Kidney epithelial cell (primary cell): ENCODE measurements at regions not wholly inside any gene's neighbourhood (a gene's known extent, or its start where the extent isn't known, plus 50 kb on each side); places are given as distances from the start of the nearest gene placed in this dataset.

Experiments used
- DNase-seq: peaks from one replicate; pipeline ENCODE4 v3.0.0-alpha.2; 2010; ENCODE audit warnings: low read depth
- H3K27me3 ChIP-seq: 2 replicates; pipeline ENCODE4 v1.6.0; 2011; ENCODE audit warnings: low read length; ENCODE audit not compliant: control insufficient read depth, insufficient read depth
- H3K36me3 ChIP-seq: 2 replicates; pipeline ENCODE4 v1.5.1; 2011; ENCODE audit warnings: low read length; ENCODE audit not compliant: control insufficient read depth, insufficient read depth
- H3K4me3 ChIP-seq: 2 replicates; pipeline ENCODE4 v1.5.1; 2011; ENCODE audit warnings: low read depth, mild to moderate bottlenecking, control low read depth, low read length
- TF ChIP-seq, protein P1 (sequence below): IDR thresholded peaks from 2 replicates; pipeline ENCODE4 v1.5.1; 2011; ENCODE audit warnings: mild to moderate bottlenecking, moderate library complexity, low read length, control low read depth, inconsistent platforms; ENCODE audit not compliant: insufficient read depth, poor library complexity, severe bottlenecking

DNA sequence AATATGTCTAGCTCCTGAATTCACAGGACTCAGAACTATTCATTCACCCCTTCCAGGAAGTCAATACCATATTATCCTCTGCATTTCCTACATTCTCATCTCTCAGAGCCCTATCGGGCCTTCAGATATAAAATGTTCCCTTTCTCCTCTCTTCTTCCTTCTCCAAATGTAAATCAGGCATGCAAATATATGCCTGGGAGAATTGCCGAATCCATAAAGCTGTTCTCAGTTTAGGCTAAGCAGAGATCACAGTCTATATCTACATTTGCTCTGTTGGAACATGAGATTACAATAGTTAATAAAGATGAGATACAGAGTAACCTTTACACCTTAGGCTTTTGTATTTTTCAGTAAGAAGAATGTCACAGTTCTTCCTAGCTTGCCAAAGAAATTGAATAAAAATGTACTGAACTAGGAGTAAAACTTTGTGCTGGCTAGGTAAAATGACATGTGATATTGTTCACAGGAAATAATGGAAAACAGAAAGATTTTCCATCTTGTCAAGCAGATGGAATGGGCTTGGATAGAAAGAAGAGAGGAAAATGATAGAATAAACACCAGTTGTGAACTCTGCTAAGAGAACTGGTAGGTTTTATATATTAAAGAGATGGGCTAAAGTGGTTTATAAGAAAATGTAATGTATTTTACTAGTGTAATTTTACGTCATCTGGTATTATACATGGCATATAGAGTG is 161.5 kb downstream of the NRIP1 start:
- Histone ChIP-seq H3K27me3 (no peaks in the 10 kb centered on the region), H3K4me3 (no peak overlapping the region), H3K36me3 (no peaks in the 10 kb centered on the region)
- DNase-seq: no peak
- TF ChIP-seq, protein P1, sequence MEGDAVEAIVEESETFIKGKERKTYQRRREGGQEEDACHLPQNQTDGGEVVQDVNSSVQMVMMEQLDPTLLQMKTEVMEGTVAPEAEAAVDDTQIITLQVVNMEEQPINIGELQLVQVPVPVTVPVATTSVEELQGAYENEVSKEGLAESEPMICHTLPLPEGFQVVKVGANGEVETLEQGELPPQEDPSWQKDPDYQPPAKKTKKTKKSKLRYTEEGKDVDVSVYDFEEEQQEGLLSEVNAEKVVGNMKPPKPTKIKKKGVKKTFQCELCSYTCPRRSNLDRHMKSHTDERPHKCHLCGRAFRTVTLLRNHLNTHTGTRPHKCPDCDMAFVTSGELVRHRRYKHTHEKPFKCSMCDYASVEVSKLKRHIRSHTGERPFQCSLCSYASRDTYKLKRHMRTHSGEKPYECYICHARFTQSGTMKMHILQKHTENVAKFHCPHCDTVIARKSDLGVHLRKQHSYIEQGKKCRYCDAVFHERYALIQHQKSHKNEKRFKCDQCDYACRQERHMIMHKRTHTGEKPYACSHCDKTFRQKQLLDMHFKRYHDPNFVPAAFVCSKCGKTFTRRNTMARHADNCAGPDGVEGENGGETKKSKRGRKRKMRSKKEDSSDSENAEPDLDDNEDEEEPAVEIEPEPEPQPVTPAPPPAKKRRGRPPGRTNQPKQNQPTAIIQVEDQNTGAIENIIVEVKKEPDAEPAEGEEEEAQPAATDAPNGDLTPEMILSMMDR: no peak

DNA sequence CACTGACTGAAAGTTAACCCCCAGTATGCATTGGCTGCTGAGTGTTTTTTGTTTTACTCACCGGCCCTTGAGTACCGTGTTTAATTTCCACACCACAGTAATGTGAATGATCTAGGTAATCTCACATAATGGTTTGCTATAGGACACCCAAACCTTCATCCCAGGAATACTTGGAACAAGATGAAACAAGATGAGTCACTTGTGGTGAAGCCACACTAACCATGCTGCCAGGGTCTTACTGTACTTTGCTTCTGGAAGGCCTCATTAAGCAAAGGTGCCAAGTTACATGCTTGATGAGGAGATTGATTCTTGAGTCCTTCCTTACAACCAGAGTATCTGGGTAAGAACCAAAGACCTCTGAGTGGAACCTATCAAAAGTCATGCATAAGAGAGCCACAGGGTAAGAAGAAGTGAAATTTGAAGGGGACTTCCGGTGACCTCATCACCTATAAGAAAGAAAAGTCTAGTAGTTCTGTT is 163.3 kb downstream of the NRIP1 start:
- Histone ChIP-seq H3K36me3 (no peaks in the 10 kb centered on the region), H3K4me3 (no peak overlapping the region), H3K27me3 (no peaks in the 10 kb centered on the region)
- TF ChIP-seq, protein P1: no peak
- DNase-seq: peak; percentile 98

DNA sequence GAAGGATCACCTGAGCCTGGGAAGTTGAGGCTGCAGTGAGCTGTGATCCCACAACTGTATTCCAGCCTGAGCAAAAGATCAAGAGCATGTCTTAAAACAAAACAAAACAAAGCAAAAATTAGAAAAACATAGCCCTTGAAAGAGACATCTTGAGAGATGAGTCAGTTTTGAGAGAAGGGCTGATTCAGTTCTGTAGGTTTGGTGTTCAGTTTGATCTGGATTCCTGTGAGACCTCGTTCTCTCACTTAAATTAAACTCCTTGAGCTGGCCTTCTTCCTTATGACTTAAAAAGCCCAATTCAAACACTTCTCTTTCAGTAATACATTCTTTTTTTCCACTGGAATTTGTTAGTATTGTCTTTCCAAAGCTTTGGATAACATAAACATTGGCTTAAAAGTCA is 164.2 kb downstream of the NRIP1 start:
- Histone ChIP-seq H3K27me3 (no peaks in the 10 kb centered on the region), H3K4me3 (no peak overlapping the region), H3K36me3 (no peaks in the 10 kb centered on the region)
- TF ChIP-seq, protein P1: no peak
- DNase-seq: no peak

DNA sequence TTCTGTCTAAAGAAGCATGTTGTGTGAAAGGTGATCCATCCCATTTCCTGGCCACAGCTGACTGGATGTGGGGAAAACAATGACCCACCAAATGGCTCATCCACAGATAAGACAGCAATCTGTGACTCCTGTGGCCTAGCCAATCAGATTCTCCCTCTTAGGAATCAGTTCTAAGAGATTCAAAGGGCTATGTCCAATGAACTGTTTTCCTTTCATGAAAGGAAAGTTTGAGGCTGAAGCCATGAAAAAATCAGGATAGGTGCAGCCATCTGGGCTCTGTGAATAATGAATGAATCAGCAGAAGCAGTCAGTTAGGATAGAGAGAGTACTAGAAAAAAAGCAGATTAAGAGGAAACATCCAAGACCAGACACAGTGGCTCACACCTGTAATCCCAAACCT is 164.7 kb downstream of the NRIP1 start:
- no peak for DNase-seq
- H3K36me3 ChIP-seq: no peaks in the 10 kb centered on the region
- H3K4me3 ChIP-seq: no peak overlapping the region
- TF ChIP-seq, protein P1: no peak
- H3K27me3 ChIP-seq: no peaks in the 10 kb centered on the region

DNA sequence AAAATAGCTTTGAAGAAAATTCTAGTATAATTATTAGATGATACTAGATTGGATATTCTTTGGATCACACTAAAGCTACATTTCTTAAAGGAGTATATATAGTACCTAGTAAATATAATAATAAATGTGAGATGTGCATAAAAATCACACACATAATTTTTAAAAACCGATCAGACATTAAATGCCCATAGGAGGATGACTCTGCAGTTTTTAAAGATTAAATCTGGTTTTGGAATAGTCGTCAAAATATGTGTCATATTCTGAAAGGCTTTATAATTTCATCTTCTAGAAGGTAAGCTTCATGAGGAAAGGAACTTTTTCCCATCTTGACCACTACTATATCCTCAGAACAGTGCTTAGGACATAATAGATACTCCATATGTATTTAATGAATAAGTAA is 169.0 kb downstream of the NRIP1 start:
- Histone ChIP-seq H3K4me3 (no peak overlapping the region), H3K36me3 (no peaks in the 10 kb centered on the region), H3K27me3 (no peaks in the 10 kb centered on the region)
- no peak for DNase-seq
- TF ChIP-seq, protein P1: no peak

DNA sequence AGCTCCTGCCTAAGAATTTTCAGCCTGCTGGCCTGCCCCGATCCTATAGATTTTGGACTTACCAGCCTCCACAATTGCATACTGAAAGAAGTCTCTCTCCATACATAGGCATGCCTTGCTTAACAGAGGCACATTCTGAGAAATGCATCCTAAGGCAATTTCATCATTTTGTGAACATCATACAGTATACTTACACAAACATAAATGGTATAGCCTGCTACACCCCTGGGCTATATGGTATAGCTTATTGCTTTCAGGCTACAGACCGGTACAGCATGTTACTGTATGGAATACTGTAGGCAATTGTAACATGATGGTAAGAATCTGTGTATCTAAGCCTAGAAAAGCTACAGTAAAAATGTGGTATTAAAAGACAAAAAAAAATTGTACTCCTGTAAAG is 174.7 kb downstream of the NRIP1 start:
- H3K36me3 ChIP-seq: no peaks in the 10 kb centered on the region
- no peak overlapping the region for H3K4me3 ChIP-seq
- H3K27me3 ChIP-seq: no peaks in the 10 kb centered on the region
- TF ChIP-seq, protein P1: no peak
- no peak for DNase-seq
